ENCODE measurements at regions not wholly inside any gene's neighbourhood (a gene's known extent, or its start where the extent isn't known, plus 50 kb on each side); places are given as distances from the start of the nearest gene placed in this dataset.
A peak's percentile ranks its signal among the peaks of the same experiment; 100 is the strongest.

DNA sequence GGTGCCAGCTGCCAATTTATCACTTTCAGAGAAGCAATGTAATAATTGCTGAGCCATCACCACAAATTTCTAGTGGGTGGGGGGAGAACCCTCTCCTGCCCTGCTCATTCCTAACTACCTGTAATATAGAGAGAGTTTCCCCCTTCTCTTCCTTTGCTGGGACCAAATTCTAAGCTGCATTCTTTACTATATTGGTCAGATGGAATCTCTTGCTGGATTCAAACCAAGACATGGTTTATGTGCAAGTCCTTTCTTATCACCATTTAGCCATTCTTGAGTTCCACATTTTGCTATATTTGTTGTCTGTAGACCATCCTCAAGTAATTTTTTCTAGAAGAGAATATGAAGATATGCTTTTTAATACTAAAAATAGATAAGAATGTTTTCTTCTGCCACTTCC lies 452.1 kb downstream of the MN1 start:
- H3K4me3 ChIP-seq (ENCODE audit: low read length), result no peak overlapping the region
- peak; percentile 49 for DNase-seq (ENCODE audit: low read depth)
- TF ChIP-seq, protein P1, sequence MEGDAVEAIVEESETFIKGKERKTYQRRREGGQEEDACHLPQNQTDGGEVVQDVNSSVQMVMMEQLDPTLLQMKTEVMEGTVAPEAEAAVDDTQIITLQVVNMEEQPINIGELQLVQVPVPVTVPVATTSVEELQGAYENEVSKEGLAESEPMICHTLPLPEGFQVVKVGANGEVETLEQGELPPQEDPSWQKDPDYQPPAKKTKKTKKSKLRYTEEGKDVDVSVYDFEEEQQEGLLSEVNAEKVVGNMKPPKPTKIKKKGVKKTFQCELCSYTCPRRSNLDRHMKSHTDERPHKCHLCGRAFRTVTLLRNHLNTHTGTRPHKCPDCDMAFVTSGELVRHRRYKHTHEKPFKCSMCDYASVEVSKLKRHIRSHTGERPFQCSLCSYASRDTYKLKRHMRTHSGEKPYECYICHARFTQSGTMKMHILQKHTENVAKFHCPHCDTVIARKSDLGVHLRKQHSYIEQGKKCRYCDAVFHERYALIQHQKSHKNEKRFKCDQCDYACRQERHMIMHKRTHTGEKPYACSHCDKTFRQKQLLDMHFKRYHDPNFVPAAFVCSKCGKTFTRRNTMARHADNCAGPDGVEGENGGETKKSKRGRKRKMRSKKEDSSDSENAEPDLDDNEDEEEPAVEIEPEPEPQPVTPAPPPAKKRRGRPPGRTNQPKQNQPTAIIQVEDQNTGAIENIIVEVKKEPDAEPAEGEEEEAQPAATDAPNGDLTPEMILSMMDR (conservative IDR thresholded peaks at IDR 0.05; ENCODE audit: low read depth, low read length), result no peak

DNA sequence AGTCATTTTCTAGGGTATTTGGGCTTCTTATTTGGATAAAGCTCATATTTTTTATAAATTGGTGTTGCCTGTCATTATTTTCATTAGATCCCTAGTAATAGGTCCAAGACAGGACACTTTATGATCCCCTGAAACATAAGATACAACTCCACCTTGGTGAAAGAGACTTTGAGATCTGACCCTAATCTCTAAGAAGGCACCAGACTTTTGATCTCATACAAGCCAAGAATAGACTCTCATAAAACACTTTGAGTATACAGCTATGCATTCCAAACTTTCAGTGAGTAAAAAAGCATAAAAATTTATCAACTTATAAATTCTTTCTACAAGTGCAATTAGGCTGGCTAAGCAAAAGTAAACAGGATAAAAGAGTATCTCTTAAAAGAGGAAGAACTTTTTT lies 451.2 kb downstream of the MN1 start:
- no peak overlapping the region for H3K4me3 ChIP-seq (ENCODE audit: low read length)
- no peak for DNase-seq (ENCODE audit: low read depth)
- TF ChIP-seq, protein P1 (conservative IDR thresholded peaks at IDR 0.05; ENCODE audit: low read depth, low read length), result no peak

DNA sequence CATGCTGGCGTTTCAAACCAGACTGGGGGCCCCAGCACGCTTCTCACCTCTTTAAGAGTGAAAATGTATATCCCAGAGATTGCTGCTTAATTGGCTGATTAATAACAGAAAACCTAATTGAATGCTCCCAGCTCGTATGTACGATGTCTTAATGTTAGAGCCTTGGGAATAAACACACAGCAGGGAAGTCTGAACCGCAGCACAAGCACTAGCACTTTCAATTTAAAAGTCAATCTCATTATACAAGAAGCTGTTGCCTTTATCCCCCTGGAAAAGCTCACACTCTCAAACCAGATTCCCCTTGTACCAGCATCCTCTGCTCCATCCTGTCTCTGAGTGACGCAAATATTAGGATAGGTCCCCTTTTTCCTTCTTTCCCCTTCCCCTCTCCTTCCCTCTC lies 449.1 kb downstream of the MN1 start:
- TF ChIP-seq, protein P1 (conservative IDR thresholded peaks at IDR 0.05; ENCODE audit: low read depth, low read length), result no peak
- H3K4me3 ChIP-seq (ENCODE audit: low read length), result no peak overlapping the region
- DNase-seq (ENCODE audit: low read depth), result no peak

GRCh38 chr22:27358096-27358870 lies 443.3 kb downstream of the MN1 start:
- no peak overlapping the region for H3K4me3 ChIP-seq (ENCODE audit: low read length)
- TF ChIP-seq, protein P1 (conservative IDR thresholded peaks at IDR 0.05; ENCODE audit: low read depth, low read length), result no peak
- DNase-seq (ENCODE audit: low read depth), result no peak

GRCh38 chr22:27370269-27370668 lies 431.3 kb downstream of the MN1 start:
- no peak for DNase-seq (ENCODE audit: low read depth)
- H3K4me3 ChIP-seq (ENCODE audit: low read length), result no peak overlapping the region
- TF ChIP-seq, protein P1 (conservative IDR thresholded peaks at IDR 0.05; ENCODE audit: low read depth, low read length), result no peak

DNA sequence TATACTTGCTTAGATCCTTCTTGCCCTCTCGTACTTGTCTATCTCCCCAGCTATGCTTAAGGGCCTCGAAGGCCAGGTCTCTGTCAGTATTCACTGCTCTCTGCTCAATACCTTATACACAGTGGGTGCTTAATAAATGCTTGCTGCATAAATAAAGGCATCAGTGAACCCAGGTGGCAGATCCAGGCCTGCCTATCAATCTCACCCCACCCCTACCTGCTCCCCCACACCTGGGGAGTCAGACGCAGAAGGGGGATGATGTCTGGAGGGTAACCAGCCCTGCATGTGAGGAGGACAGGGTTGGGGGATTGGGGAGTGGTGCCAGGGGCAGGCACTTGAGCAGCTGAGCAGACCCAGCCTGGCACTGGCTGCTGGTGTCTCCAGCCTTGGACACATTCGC lies 430.6 kb downstream of the MN1 start:
- no peak overlapping the region for H3K4me3 ChIP-seq (ENCODE audit: low read length)
- no peak for DNase-seq (ENCODE audit: low read depth)
- TF ChIP-seq, protein P1 (conservative IDR thresholded peaks at IDR 0.05; ENCODE audit: low read depth, low read length), result no peak

DNA sequence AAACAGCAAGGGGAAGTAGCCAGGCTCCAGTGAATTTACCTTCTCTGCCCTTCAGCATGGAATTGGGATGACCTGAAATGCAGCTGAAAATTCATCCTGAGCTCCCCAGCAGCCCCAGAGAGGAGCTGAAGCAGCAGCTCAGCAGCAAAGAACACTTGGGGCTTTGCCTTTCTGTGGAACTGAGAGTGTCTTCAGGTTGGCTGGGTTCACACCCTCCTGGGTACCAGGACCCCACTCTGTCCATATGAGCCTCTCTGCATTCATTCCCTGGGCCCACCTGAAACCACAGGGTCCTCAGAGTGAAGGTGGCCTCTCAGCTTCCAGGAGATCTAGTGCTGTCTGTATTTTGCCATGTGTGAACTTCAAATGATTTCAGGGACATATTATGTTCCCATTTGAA lies 429.2 kb downstream of the MN1 start:
- no peak overlapping the region for H3K4me3 ChIP-seq (ENCODE audit: low read length)
- TF ChIP-seq, protein P1 (conservative IDR thresholded peaks at IDR 0.05; ENCODE audit: low read depth, low read length), result no peak
- DNase-seq (ENCODE audit: low read depth), result no peak
